ENCODE measurements at regions not wholly inside any gene's neighbourhood (a gene's known extent, or its start where the extent isn't known, plus 50 kb on each side); places are given as distances from the start of the nearest gene placed in this dataset.

- Histone ChIP-seq H3K4me3 (no peak overlapping the region), H3K27me3 (peaks cover 0 to 2% of the 10 kb centered on the region in 2 donors), H3K9me3 (peaks cover 19 to 26% of the 10 kb centered on the region in 2 donors), H3K36me3 (no peaks in the 10 kb centered on the region), H3K4me1 (no peaks in the 10 kb centered on the region), H3K27ac (no peak overlapping the region)
- intact Hi-C loops (cut with DNase I; ENCODE audit: low total_unique reads): loop anchor here (1.0 kb wide), 1 partner anchor 10 kb away; no protein-coding TSS in a partner anchor
- no peak for TF ChIP-seq CTCF (IDR thresholded peaks at IDR 0.05)
- TF ChIP-seq POLR2A (IDR thresholded peaks at IDR 0.05): no peak
- no peak for TF ChIP-seq POLR2AphosphoS5 (IDR thresholded peaks at IDR 0.05)
- DNase-seq (ENCODE audit: low spot score in 2 of 2): no peak
Observed at GRCh38 chr2:120651818-120652217, 83.8 kb upstream of the GLI2 start.

DNA sequence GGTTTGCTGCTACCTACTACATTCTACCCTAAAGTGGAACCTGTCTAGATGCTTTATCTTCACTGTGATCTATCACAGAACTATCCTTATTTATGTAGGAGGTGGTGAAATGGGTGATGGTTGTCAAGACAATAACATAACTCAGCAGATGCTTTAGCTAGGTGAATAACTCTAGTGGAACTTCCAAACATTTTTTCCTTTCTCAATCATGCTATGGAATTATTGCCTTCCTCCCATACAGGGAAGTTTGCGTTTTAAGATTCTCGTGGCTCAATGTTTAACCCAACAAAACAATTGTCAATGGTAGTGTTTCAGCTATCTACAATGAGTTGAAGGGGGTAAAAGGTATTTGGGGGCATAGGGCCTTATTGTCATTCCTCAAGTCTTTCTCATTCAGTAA, 82.6 kb upstream of the GLI2 start:
- H3K27ac ChIP-seq: no peak overlapping the region

DNA sequence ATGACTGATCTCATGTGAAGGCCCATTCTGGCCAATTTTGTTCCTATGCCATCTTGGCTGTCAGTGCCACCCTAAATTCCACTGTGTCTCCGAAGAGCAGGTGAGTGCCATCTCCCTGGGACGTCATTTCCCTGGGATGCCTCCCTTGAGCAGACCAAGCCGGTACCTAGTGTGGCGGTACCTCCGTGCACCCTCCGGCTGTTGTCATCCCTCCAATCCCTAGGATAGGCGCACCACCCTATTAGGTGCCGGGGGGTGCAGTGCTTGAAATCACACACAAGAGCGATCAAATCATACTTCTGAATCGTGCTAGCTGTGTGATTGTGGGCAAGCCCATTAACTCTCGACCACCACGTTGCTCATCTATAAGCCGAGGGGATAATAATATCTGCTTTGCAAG, 81.8 kb upstream of the GLI2 start:
- intact Hi-C loops (cut with DNase I; ENCODE audit: low total_unique reads): no loop called here
- no peaks in the 10 kb centered on the region for H3K36me3 ChIP-seq
- peaks cover 19 to 26% of the 10 kb centered on the region in 2 donors for H3K9me3 ChIP-seq
- H3K4me3 ChIP-seq: no peak overlapping the region
- H3K27me3 ChIP-seq: peaks cover 0 to 2% of the 10 kb centered on the region in 2 donors
- H3K4me1 ChIP-seq: no peaks in the 10 kb centered on the region
- H3K27ac ChIP-seq: no peak overlapping the region
- DNase-seq (ENCODE audit: low spot score in 2 of 2): no peak
- TF ChIP-seq CTCF (IDR thresholded peaks at IDR 0.05): no peak
- no peak for TF ChIP-seq POLR2A (IDR thresholded peaks at IDR 0.05)

More for the DNA sequence above, 82.6 kb upstream of the GLI2 start:
- Histone ChIP-seq H3K4me1 (no peaks in the 10 kb centered on the region), H3K4me3 (no peak overlapping the region), H3K27me3 (peaks cover 0 to 2% of the 10 kb centered on the region in 2 donors), H3K36me3 (no peaks in the 10 kb centered on the region), H3K9me3 (peaks cover 19 to 26% of the 10 kb centered on the region in 2 donors)
- intact Hi-C loops (cut with DNase I; ENCODE audit: low total_unique reads): no loop called here
- TF ChIP-seq POLR2A (IDR thresholded peaks at IDR 0.05) (no peak), CTCF (IDR thresholded peaks at IDR 0.05) (no peak), POLR2AphosphoS5 (IDR thresholded peaks at IDR 0.05) (no peak)
- no peak for DNase-seq (ENCODE audit: low spot score in 2 of 2)

GRCh38 chr2:120654381-120655134, 81.1 kb upstream of the GLI2 start:
- no peak overlapping the region for H3K4me3 ChIP-seq

More at GRCh38 chr2:120654381-120655134, 81.1 kb upstream of the GLI2 start:
- intact Hi-C loops (cut with DNase I; ENCODE audit: low total_unique reads): no loop called here
- Histone ChIP-seq H3K27ac (no peak overlapping the region), H3K36me3 (no peaks in the 10 kb centered on the region), H3K4me1 (no peaks in the 10 kb centered on the region), H3K9me3 (peaks cover 16 to 22% of the 10 kb centered on the region in 2 donors), H3K27me3 (peaks cover 0 to 2% of the 10 kb centered on the region in 2 donors)
- no peak for TF ChIP-seq POLR2A (IDR thresholded peaks at IDR 0.05)
- no peak for TF ChIP-seq CTCF (IDR thresholded peaks at IDR 0.05)
- no peak for TF ChIP-seq POLR2AphosphoS5 (IDR thresholded peaks at IDR 0.05)
- DNase-seq (ENCODE audit: low spot score in 2 of 2): no peak
